ENCODE measurements at regions not wholly inside any gene's neighbourhood (a gene's known extent, or its start where the extent isn't known, plus 50 kb on each side); places are given as distances from the start of the nearest gene placed in this dataset.

DNA sequence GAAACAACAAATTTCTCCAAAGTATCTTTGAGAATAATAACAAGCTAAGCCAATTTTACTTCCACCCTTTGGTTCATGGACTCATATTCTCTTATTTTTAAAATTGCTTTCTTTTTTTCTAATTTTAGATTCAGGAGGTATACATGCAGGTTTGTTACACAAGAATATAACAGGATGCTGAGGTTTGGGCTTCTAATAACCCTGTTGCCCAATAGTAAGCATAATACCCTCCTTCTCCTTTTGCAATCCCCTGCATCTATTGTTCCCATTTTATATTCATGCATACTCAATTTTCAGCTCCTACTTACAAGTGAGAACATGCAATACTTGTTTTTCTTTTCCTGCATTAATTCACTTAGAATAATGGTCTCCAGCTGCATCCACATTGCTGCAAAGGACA is 202.3 kb upstream of the FSTL5 start:
- ATAC-seq = no peak
- H3K27ac ChIP-seq = no peak overlapping the region
- no peaks in the 10 kb centered on the region for H3K9me3 ChIP-seq
- H3K4me1 ChIP-seq = no peaks in the 10 kb centered on the region
- H3K27me3 ChIP-seq = no peaks in the 10 kb centered on the region
- H3K4me3 ChIP-seq = no peak overlapping the region
- intact Hi-C loops (cut with DNase I) = no loop called here
- no peak for TF ChIP-seq POLR2A (IDR thresholded peaks at IDR 0.05)
- TF ChIP-seq, protein P1, sequence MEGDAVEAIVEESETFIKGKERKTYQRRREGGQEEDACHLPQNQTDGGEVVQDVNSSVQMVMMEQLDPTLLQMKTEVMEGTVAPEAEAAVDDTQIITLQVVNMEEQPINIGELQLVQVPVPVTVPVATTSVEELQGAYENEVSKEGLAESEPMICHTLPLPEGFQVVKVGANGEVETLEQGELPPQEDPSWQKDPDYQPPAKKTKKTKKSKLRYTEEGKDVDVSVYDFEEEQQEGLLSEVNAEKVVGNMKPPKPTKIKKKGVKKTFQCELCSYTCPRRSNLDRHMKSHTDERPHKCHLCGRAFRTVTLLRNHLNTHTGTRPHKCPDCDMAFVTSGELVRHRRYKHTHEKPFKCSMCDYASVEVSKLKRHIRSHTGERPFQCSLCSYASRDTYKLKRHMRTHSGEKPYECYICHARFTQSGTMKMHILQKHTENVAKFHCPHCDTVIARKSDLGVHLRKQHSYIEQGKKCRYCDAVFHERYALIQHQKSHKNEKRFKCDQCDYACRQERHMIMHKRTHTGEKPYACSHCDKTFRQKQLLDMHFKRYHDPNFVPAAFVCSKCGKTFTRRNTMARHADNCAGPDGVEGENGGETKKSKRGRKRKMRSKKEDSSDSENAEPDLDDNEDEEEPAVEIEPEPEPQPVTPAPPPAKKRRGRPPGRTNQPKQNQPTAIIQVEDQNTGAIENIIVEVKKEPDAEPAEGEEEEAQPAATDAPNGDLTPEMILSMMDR (IDR thresholded peaks at IDR 0.05) = no peak
- no peak for DNase-seq
- no peaks in the 10 kb centered on the region for H3K36me3 ChIP-seq

DNA sequence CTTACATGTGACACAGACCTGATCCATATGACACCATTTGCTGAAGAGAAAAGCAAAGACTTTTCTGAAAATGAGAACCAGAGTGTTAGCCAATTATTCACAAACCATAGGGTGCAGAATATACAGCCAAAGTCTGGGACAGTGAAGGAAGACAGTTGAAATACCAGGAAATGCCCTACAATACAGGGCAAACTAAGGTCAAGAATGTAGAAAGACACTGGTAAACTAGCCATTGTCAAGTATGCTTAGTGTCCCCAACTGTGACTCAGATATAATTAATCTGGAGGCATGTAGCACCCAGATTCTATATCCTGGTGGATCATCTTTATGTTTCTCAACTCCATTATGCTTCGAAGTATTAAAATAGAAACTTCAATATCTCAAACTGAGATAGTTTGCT is 200.9 kb upstream of the FSTL5 start:
- Histone ChIP-seq H3K27me3 (no peaks in the 10 kb centered on the region), H3K36me3 (no peaks in the 10 kb centered on the region), H3K4me3 (no peak overlapping the region), H3K4me1 (no peaks in the 10 kb centered on the region), H3K9me3 (no peaks in the 10 kb centered on the region), H3K27ac (no peak overlapping the region)
- intact Hi-C loops (cut with DNase I) = no loop called here
- no peak for TF ChIP-seq POLR2A (IDR thresholded peaks at IDR 0.05)
- TF ChIP-seq, protein P1 (IDR thresholded peaks at IDR 0.05) = no peak
- 71 to 84% (median 78%) methylated on average over 1 of the region's 1 CpG for WGBS, 4 donors
- no peak for ATAC-seq
- DNase-seq = no peak

DNA sequence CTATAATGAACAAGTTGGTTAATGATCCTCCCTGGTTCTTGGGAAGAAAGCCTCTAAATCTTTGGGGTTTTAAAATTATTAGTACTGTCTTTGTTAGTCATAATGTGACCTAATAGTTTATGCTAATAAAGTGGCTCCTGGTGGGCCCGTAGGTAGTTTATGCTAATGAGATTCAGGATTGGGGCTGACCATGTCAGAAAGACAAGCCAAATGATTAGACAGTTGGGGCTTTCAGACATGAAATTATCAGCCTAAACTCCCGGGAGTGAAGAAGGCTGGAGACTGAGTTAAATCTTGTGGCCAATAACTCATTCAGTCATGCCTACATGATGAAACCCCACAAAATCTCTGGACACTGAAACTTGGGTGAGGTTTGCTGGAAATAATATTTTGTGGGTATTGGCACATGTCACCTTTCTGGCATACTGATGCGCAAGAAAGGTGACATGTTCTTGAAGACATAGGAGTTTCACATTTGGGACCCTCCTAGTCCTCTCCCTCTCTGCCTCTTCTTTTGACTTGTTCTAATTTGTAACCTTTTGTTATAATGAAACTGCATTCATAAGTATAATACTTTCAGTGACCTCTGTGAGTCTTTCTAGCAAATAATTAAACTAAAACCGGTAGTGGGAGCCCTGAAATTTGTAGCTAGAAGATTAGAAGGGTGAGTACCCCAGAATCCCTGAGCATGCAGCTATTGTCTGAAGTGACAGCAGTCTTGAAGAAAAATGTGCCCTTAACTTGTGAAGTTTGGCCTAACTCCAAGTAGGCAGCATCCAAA is 196.8 kb upstream of the FSTL5 start:
- no peak for DNase-seq
- no peak for ATAC-seq
- no peaks in the 10 kb centered on the region for H3K36me3 ChIP-seq
- no peaks in the 10 kb centered on the region for H3K9me3 ChIP-seq
- H3K27ac ChIP-seq = no peak overlapping the region
- H3K27me3 ChIP-seq = no peaks in the 10 kb centered on the region
- TF ChIP-seq, protein P1 (IDR thresholded peaks at IDR 0.05) = no peak
- TF ChIP-seq POLR2A (IDR thresholded peaks at IDR 0.05) = no peak
- no peak overlapping the region for H3K4me3 ChIP-seq
- no peaks in the 10 kb centered on the region for H3K4me1 ChIP-seq
- intact Hi-C loops (cut with DNase I) = no loop called here
- WGBS, 4 donors = 81 to 89% (median 84%) methylated on average over 4 of the region's 4 CpGs

- H3K27ac ChIP-seq = no peak overlapping the region
- ATAC-seq = no peak
- no peak for DNase-seq
- TF ChIP-seq, protein P1 (IDR thresholded peaks at IDR 0.05) = no peak
- no peak for TF ChIP-seq POLR2A (IDR thresholded peaks at IDR 0.05)
- no peaks in the 10 kb centered on the region for H3K36me3 ChIP-seq
- H3K4me1 ChIP-seq = peaks cover 0 to 12% (median 6%) of the 10 kb centered on the region in 12 donors
- H3K4me3 ChIP-seq = no peak overlapping the region
- WGBS, 4 donors = 51 to 78% (median 63%) methylated on average over 2 of the region's 2 CpGs
- no peaks in the 10 kb centered on the region for H3K27me3 ChIP-seq
- intact Hi-C loops (cut with DNase I) = no loop called here
- H3K9me3 ChIP-seq = no peaks in the 10 kb centered on the region
Measured at GRCh38 chr4:162356181-162356580, 192.4 kb upstream of the FSTL5 start.
